Stomach (tissue), 4 donors: ENCODE measurements at regions not wholly inside any gene's neighbourhood (a gene's known extent, or its start where the extent isn't known, plus 50 kb on each side); places are given as distances from the start of the nearest gene placed in this dataset.

Experiments
- CTCF ChIP-seq, 7 experiments: fragments of 450-650 bp in 4 of 7; fragments of 200-600 bp in 3 of 7; sonication (generic) in 3 of 7; IDR thresholded peaks; one replicate each; pipeline ENCODE4 v1.5.1; 2016 to 2019; ENCODE audit warnings: antibody characterized with exemption in 7 of 7, control low read depth in 2 of 7, mild to moderate bottlenecking in 1 of 7
- EP300 ChIP-seq: sonication (generic); formaldehyde crosslinking; IDR thresholded peaks from one replicate; pipeline ENCODE4 v1.6.1; 2017; ENCODE audit warnings: antibody characterized with exemption
- POLR2A ChIP-seq, 4 donors: fragments of 450-650 bp; IDR thresholded peaks; one replicate each; pipeline ENCODE4 v1.6.1; 2016; ENCODE audit warnings: antibody characterized with exemption in 4 of 4, control low read depth in 2 of 4, mild to moderate bottlenecking in 1 of 4, moderate library complexity in 1 of 4
- POLR2AphosphoS5 ChIP-seq, 3 donors: sonication (generic); formaldehyde crosslinking; IDR thresholded peaks; one replicate each; pipeline ENCODE4 v1.6.1; 2016; ENCODE audit warnings: antibody characterized with exemption in 3 of 3

- TF ChIP-seq CTCF (IDR thresholded peaks at IDR 0.05) (no peak), EP300 (no peak), POLR2AphosphoS5 (IDR thresholded peaks at IDR 0.05) (no peak), POLR2A (IDR thresholded peaks at IDR 0.05) (no peak)
Observed at GRCh38 chr12:112665958-112666357, 125.6 kb upstream of the RPH3A start.
